ENCODE measurements at regions not wholly inside any gene's neighbourhood (a gene's known extent, or its start where the extent isn't known, plus 50 kb on each side); places are given as distances from the start of the nearest gene placed in this dataset.

- TF ChIP-seq CTCF (optimal IDR thresholded peaks at IDR 0.05 in 1 of 3, IDR thresholded peaks at IDR 0.05 in 1 of 3, conservative IDR thresholded peaks at IDR 0.05 in 1 of 3; ENCODE audit: extremely low read depth in 1 of 3, insufficient read depth in 2 of 3, low read length in 3 of 3): no peak
- TF ChIP-seq EZH2 (IDR thresholded peaks at IDR 0.05; ENCODE audit: low read length): no peak
Measured at GRCh38 chr5:54707841-54708240, 190.3 kb downstream of the SNX18 start.

All from keratinocyte (primary cell).